ENCODE measurements at regions not wholly inside any gene's neighbourhood (a gene's known extent, or its start where the extent isn't known, plus 50 kb on each side); places are given as distances from the start of the nearest gene placed in this dataset.
"Not testable (repeated sequence)": the region's sequence is repeated elsewhere in the genome, so short reads cannot be mapped to it uniquely, and the experiment has no call there.

GRCh38 chr15:81880833-81881232 lies 165.0 kb downstream of the MEX3B start:
- no peak for TF ChIP-seq CTCF (conservative IDR thresholded peaks at IDR 0.05)
- H3K27ac ChIP-seq = no peak overlapping the region

- no peak overlapping the region for H3K27ac ChIP-seq
- no peak for TF ChIP-seq CTCF (conservative IDR thresholded peaks at IDR 0.05)
Measured at GRCh38 chr15:81880314-81880713, 165.5 kb downstream of the MEX3B start.

GRCh38 chr15:81875717-81876116 lies 170.1 kb downstream of the MEX3B start:
- not testable (repeated sequence) for H3K27ac ChIP-seq

- H3K27ac ChIP-seq = not testable (repeated sequence)
Measured at GRCh38 chr15:81870746-81871106, 175.1 kb downstream of the MEX3B start.

DNA sequence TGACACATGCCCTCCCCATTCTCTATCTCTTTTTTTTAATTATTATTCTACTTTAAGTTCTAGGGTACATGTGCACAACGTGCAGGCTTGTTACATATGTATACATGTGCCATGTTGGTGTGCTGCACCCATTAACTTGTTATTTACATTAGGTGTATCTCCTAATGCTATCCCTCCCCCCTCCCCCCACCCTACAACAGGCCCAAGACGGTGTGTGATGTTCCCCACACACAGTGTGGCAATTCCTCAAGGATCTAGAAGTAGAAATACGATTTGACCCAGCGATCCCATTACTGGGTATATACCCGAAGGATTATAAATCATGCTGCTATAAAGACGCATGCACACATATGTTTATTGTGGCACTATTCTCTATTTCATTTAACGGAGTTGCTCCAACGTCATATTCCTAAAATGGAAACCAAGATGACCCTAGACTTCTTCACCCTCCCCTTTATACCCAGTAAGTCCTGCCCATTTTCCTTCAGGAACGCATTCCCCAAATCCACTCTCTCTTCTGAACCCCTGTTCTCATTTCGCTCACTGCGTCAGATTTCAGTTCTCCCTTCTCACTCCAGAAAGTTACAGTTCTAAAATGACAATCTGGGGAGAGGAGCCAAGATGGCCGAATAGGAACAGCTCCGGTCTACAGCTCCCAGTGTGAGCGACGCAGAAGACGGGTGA lies 175.6 kb downstream of the MEX3B start:
- not testable (repeated sequence) for H3K27ac ChIP-seq

- H3K27ac ChIP-seq = no peak overlapping the region
- TF ChIP-seq CTCF (conservative IDR thresholded peaks at IDR 0.05) = no peak
Measured at GRCh38 chr15:81869161-81869954, 176.5 kb downstream of the MEX3B start.

- H3K27ac ChIP-seq = no peak overlapping the region
Measured at GRCh38 chr15:81865850-81866537, 179.8 kb downstream of the MEX3B start.

GRCh38 chr15:81863162-81863561 lies 182.7 kb downstream of the MEX3B start:
- no peak overlapping the region for H3K27ac ChIP-seq
- no peak for TF ChIP-seq CTCF (conservative IDR thresholded peaks at IDR 0.05)

More at GRCh38 chr15:81865850-81866537, 179.8 kb downstream of the MEX3B start:
- TF ChIP-seq CTCF (conservative IDR thresholded peaks at IDR 0.05) = no peak
